RWPE2 (cell line): ENCODE measurements at regions not wholly inside any gene's neighbourhood (a gene's known extent, or its start where the extent isn't known, plus 50 kb on each side); places are given as distances from the start of the nearest gene placed in this dataset.

Experiments
- ATAC-seq: fragments of 200-7000 bp; cut with Tn5 transposase; 3 replicates; pipeline ENCODE4 v1.9.1; 2021; ENCODE audit warnings: low read depth
- DNase-seq: peaks from one replicate; pipeline ENCODE4 v3.0.0-alpha.2; 2020; ENCODE audit warnings: low spot score
- H3K27ac ChIP-seq: fragments of 450-650 bp; 2 replicates; pipeline ENCODE4 v1.5.1; 2017; ENCODE audit warnings: mild to moderate bottlenecking; ENCODE audit not compliant: poor library complexity, severe bottlenecking
- H3K27me3 ChIP-seq: fragments of 250-450 bp; sonication (Bioruptor Pico); 2 replicates; pipeline ENCODE4 v1.5.1; 2021; ENCODE audit warnings: mild to moderate bottlenecking, moderate library complexity; ENCODE audit not compliant: insufficient read depth, poor library complexity, severe bottlenecking
- H3K36me3 ChIP-seq: fragments of 250-450 bp; sonication (Bioruptor Pico); 2 replicates; pipeline ENCODE4 v1.5.1; 2020; ENCODE audit warnings: low read depth, mild to moderate bottlenecking, moderate library complexity
- H3K4me1 ChIP-seq: fragments of 250-450 bp; sonication (Bioruptor Pico); 2 replicates; pipeline ENCODE4 v1.5.1; 2021; ENCODE audit warnings: mild to moderate bottlenecking, moderate library complexity; ENCODE audit not compliant: insufficient read depth, poor library complexity, severe bottlenecking
- H3K4me3 ChIP-seq: fragments of 250-450 bp; sonication (Bioruptor Pico); 2 replicates; pipeline ENCODE4 v1.5.1; 2021; ENCODE audit warnings: mild to moderate bottlenecking, moderate library complexity; ENCODE audit not compliant: severe bottlenecking
- H3K9me3 ChIP-seq: fragments of 250-450 bp; sonication (Bioruptor Pico); 2 replicates; pipeline ENCODE4 v1.5.1; 2021; ENCODE audit warnings: mild to moderate bottlenecking, moderate library complexity; ENCODE audit not compliant: severe bottlenecking
- CTCF ChIP-seq: fragments of 450-650 bp; IDR thresholded peaks from one replicate; pipeline ENCODE4 v1.5.1; 2017; ENCODE audit warnings: mild to moderate bottlenecking, moderate library complexity; ENCODE audit not compliant: poor library complexity, severe bottlenecking

- H3K4me3 ChIP-seq: no peak overlapping the region
- peaks cover 14% of the 10 kb centered on the region for H3K4me1 ChIP-seq
- no peaks in the 10 kb centered on the region for H3K27me3 ChIP-seq
- ATAC-seq (peak; percentile 99), DNase-seq (no peak)
- H3K36me3 ChIP-seq: no peaks in the 10 kb centered on the region
- no peaks in the 10 kb centered on the region for H3K9me3 ChIP-seq
- no peak for TF ChIP-seq CTCF
- H3K27ac ChIP-seq: no peak overlapping the region
Measured at GRCh38 chr15:47885920-47886319, 168.6 kb downstream of the SEMA6D start.

DNA sequence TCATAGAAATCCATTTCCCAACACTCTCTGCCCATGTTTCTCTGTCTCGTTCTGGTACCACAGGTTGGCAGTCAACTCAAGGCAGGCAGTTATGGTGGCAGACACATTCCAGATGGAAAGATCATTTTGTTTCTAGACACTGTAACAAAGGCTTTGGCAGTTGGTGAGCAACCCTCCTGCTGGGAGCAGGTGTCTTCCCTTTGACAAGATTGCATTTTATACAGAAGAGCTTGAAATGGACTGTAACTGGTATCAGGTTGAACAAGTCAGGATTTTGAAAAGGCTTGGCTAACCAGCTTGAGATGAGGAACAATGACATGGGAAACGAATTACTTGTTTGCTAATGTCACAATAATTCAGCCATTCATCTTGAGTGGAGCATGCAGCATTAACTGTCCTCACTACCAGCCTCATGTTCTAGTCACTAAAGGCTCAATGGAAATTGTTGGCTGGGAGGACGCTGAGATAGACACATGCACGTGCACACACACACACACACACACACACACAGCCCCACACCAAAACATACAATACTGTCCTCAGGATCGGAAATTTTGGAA is 170.0 kb downstream of the SEMA6D start:
- peaks cover 3% of the 10 kb centered on the region for H3K27me3 ChIP-seq

DNA sequence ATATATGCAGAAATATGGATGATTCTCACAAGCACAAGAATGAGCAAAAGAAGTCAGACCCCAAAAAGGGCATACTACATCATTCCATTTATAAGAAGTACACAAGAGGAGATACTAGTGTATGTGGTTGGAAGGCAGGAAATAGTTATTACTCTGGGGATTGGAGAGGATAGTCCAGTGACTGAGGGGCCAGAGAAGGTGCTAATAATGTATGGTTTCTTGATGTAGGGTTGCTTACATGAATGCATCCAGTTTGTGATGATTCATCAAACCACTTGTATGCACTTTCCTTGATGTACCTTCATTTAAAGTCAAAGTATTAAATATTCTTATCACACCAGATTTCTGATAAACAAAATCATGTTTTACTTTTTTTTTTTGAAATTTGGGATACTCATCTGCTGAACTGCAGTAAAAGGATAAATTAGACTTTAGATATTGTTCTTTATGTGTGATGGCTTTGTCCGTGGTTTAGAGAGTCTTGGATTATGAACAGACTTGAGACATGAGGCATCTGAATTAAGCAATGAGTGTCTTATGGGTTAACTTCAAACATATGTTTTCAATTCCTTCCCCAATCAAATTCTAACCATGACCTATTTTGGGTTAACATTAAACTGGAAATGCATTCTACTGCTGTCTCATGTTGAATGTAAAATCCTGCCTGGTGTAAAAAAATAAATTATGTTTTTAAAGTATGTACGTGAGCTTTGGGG is 171.2 kb downstream of the SEMA6D start:
- H3K27ac ChIP-seq: no peak overlapping the region
- H3K27me3 ChIP-seq: peaks cover 3% of the 10 kb centered on the region
- no peaks in the 10 kb centered on the region for H3K9me3 ChIP-seq
- H3K4me3 ChIP-seq: no peak overlapping the region
- H3K4me1 ChIP-seq: peaks cover 14% of the 10 kb centered on the region
- ATAC-seq (no peak), DNase-seq (no peak)
- no peak for TF ChIP-seq CTCF
- no peaks in the 10 kb centered on the region for H3K36me3 ChIP-seq

More for the DNA sequence above, 170.0 kb downstream of the SEMA6D start:
- no peak for TF ChIP-seq CTCF
- ATAC-seq (no peak), DNase-seq (no peak)
- Histone ChIP-seq H3K27ac (no peak overlapping the region), H3K4me1 (peaks cover 14% of the 10 kb centered on the region), H3K9me3 (no peaks in the 10 kb centered on the region), H3K36me3 (no peaks in the 10 kb centered on the region), H3K4me3 (no peak overlapping the region)

GRCh38 chr15:47890397-47891150 is 173.3 kb downstream of the SEMA6D start:
- H3K27ac ChIP-seq: no peak overlapping the region
- TF ChIP-seq CTCF: no peak
- no peaks in the 10 kb centered on the region for H3K36me3 ChIP-seq
- ATAC-seq (no peak), DNase-seq (no peak)
- H3K27me3 ChIP-seq: peaks cover 3% of the 10 kb centered on the region
- H3K4me3 ChIP-seq: no peak overlapping the region
- peaks cover 5% of the 10 kb centered on the region for H3K4me1 ChIP-seq
- no peaks in the 10 kb centered on the region for H3K9me3 ChIP-seq
